ENCODE measurements at regions not wholly inside any gene's neighbourhood (a gene's known extent, or its start where the extent isn't known, plus 50 kb on each side); places are given as distances from the start of the nearest gene placed in this dataset.

DNA sequence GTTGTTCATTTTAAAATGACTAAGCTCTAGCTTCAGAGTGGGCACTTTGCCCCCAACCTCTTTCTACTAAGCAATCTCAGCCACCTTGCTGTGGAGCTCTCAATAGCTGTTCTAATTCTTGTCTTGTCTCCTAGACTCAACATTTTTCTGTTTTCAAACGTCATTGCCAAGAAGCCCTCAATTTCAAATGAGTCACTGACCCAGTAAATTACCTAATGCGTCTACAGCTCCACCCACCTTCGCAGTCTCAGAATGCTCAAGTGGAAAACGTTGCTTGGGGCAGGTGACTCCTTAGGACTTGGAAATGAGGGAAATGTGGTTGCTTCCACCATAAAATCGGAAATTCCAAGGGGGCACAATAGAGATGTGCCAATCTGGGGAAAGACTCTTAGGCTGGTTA lies 59.0 kb downstream of the ING2 start:
- peak; percentile 14 for DNase-seq

DNA sequence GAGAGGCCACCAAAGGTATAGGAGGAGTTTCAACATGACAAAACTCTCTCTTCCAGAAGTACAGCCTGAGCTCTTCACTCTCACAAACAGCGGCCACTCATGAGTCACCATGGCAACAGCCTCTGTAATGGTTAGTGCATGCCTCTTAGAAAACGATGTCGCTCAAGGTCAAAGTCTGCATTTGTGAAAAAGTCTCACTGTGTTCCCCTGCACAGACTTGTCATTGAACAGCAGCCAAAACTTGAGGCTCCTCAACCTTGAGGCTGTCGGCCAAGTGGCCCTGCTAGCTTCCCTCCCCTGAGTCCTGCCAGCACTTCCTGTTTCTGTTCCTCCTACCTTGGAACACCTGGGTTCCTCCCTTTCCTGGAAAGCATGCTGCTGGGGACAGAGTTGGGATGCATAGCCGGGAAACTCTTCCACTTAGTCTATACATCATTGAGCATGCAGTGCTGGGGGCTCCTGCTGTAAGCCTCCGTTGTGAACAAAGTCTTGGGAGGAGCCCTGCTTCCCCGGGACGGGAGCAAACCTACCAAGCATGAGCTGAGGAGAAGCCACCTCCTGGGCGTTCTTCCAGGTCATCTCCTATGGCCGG lies 66.6 kb downstream of the ING2 start:
- peak; percentile 15 for DNase-seq

DNA sequence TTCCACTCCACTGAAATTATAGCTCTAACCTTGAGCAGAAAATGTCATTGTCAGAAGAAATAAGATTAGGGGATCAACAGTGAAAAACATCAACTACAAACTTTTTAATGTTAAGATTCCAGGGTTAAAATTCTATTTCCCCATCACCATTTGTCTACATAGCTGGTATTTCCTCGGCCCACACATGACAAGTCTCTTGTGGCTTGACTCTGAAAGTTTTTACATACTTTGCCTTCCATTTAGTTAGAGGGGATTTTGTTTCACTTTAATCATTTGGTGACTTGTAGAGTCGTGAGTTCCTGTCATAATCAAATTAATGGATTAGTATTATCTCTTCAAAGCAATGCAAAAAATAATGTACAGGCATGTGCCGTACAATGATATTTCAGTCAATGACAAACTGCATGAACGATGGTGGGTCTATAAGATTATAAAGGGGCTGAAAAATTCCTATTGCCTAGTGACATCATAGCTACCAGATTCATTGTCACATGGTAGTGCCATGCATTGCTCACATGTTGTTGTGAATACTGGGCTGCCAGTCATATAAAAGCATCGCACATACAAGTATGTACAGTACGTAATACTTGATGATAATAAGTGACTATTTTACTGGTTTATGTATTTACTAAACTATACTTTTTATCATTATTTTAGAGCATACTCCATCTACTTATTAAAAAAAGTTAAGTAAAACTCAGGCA lies 72.0 kb downstream of the ING2 start:
- DNase-seq: no peak

DNA sequence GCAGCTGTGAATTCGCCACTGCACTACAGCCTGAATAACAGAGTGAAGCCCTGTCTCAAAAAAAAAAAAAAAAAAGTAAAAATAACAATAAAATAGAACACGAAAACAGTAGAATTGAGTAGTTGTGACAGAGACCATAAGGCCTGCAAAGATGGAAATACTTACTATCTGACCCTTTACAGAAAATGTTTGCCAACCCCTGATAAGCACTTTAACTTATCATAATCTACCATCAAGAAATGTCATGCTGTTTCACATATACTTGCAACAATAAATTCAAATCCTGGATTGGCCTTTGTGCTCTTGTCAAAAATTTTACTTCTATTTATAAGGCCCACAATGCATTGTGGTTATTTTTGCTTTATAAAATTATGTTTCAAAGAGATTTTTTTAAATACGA lies 75.5 kb downstream of the ING2 start:
- DNase-seq: no peak

DNA sequence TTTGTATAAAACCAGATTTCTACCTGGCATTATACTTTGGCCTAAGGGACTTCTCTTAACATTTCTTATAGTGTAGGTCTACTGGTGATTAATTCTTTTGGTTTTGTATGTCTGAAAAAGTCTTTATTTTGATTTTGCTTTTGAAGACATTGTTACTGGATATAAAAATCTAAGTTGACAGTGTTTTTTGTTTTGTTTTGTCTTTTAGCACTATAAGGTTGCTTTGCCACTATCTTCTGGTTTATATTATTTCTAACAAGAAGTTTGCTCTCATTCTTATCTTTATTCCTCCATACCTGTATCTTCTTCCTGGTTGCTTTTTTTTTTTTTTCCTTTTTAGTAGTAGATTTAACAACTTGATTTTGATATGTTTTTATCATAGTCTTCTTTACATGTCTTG lies 76.0 kb downstream of the ING2 start:
- no peak for DNase-seq

DNA sequence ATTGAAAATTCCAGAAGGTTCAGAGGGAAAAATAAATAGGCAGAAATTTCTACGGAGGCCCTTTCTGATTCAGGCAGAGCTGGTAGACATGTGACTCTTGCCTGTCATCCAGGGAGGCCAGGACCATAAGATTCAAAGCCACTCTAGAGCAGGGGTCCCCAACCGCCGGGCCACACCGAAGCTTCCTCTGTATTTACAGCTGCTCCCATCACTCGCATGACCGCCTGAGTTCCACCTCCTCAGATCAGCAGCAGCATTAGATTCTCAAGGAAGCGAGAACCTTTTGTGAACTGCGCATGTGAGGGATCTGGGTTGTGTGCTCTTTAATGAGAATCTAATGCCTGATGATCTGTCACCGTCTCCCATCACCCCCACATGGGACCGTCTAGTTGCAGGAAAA lies 72.2 kb downstream of the RWDD4 start:
- DNase-seq: no peak

DNA sequence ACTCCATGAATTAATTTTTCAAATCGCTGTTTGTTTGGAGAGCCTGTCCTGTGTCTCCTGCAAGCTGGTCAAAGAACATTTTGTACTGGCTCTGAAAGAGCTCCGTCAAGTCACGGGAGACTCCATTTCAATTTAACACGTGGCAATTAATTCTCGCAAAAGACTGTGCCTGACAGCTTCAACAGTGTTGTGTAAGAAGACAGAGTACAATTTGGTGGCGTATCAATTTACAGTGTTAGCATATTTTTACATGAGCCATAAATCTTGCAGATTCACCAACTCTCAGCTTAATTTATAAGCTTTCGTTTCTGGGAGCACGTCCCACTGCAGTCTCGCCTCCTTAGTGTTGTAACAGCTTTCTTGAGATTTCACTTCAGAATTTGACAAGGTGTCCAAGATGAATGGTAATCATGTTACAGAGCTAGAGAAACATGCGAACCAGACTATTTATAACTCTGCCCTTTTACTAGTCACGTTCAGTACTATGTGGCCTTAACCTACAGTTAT lies 70.8 kb downstream of the RWDD4 start:
- no peak for DNase-seq

DNA sequence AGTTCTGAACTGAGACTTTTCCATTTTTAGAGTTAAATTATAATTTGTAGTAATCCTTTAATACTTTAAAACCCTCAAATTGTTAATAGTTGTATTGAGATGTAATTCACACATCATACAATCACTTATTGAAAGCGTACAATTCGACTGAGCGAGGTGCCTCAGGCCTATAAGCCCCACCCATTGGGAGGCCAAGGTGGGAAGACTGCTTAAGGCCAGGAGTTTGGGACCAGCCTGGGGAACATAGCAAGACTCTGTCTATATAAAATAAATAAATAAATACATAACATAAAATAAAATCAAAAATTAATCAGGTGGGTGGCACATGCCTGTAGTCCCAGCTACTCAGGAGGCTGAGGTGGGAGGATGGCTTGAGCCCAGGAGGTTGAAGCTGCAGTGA lies 70.3 kb downstream of the RWDD4 start:
- DNase-seq: no peak

DNA sequence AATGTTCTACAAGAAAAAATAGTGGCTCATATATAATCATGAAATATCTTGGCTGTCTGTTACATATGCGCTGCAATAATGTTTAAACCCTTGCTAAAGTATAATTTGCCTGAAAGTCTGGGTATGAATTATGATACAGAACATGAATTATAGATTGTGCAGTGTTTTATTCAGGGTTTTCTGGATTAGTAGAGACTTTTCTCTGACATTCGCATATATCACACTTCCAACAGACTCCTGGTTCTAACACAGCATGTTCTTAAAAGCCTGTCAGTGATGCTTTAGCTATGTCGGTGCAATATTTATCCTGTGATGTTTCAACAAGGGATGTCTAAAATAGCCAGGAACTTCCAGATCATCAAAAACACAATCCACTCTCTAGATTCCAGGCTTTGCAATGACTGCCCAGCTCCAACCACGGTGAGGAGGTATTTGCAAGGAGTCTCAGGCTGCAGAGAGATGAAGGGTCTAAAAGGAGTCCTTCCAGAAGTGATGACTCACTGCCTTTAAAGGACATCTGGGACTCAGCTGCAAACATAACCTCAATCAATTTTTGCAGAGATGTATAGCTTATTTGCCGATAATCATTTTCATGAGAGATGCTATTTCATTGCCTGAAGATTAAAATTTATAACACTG lies 69.4 kb downstream of the RWDD4 start:
- no peak for DNase-seq
